Adrenal gland (tissue), 5 donors: ENCODE measurements at regions not wholly inside any gene's neighbourhood (a gene's known extent, or its start where the extent isn't known, plus 50 kb on each side); places are given as distances from the start of the nearest gene placed in this dataset.

Experiments
- CTCF ChIP-seq, 6 experiments: fragments of 450-650 bp in 4 of 6; fragments of 200-600 bp in 2 of 6; sonication (generic) in 1 of 6; IDR thresholded peaks; 1 replicate in 5 of 6; 2 replicates in 1 of 6; pipeline versions ENCODE4 v1.5.1 to v1.8.0; 2016 to 2021; ENCODE audit warnings: antibody characterized with exemption in 6 of 6, mild to moderate bottlenecking in 2 of 6, moderate library complexity in 1 of 6
- POLR2A ChIP-seq, 2 donors: fragments of 450-650 bp; IDR thresholded peaks; one replicate each; pipeline ENCODE4 v1.6.1; 2017; ENCODE audit warnings: antibody characterized with exemption in 2 of 2, mild to moderate bottlenecking in 2 of 2, moderate library complexity in 1 of 2
- donor health status: DM: no; HTN: no; CAD: no.

- no peak for TF ChIP-seq POLR2A (IDR thresholded peaks at IDR 0.05)
- TF ChIP-seq CTCF (IDR thresholded peaks at IDR 0.05) = no peak
Measured at GRCh38 chr17:74063439-74063838, 140.0 kb upstream of the RPL38 start.
